Nephron progenitor cell (in vitro differentiated cells): ENCODE measurements at regions not wholly inside any gene's neighbourhood (a gene's known extent, or its start where the extent isn't known, plus 50 kb on each side); places are given as distances from the start of the nearest gene placed in this dataset.
"Not testable (repeated sequence)": the region's sequence is repeated elsewhere in the genome, so short reads cannot be mapped to it uniquely, and the experiment has no call there.

ENCODE experiments used
- DNase-seq: peaks from one replicate; pipeline ENCODE4 v3.0.0; 2021
- H3K27ac Mint-ChIP-seq: 2 replicates; pipeline ENCODE4 v1.8.0; 2021; ENCODE audit warnings: mild to moderate bottlenecking, moderate library complexity, mixed read lengths
- H3K27me3 Mint-ChIP-seq: 2 replicates; pipeline ENCODE4 v1.8.0; 2021; ENCODE audit warnings: mild to moderate bottlenecking, low read depth, mixed read lengths; ENCODE audit not compliant: poor library complexity
- H3K36me3 Mint-ChIP-seq: 2 replicates; pipeline ENCODE4 v1.8.0; 2021; ENCODE audit warnings: low read depth, mixed read lengths
- H3K4me1 Mint-ChIP-seq: 2 replicates; pipeline ENCODE4 v1.8.0; 2021; ENCODE audit warnings: mixed read lengths
- H3K4me3 Mint-ChIP-seq: 2 replicates; pipeline ENCODE4 v1.8.0; 2021; ENCODE audit warnings: mild to moderate bottlenecking, moderate library complexity, mixed read lengths
- H3K9me3 Mint-ChIP-seq: 2 replicates; pipeline ENCODE4 v1.8.0; 2021; ENCODE audit warnings: mild to moderate bottlenecking, moderate library complexity, mixed read lengths

GRCh38 chr7:76934711-76935110 lies 97.5 kb downstream of the SPDYE17 start:
- H3K4me1 Mint-ChIP-seq, result peaks cover 19% of the 10 kb centered on the region
- H3K27ac Mint-ChIP-seq, H3K36me3 Mint-ChIP-seq, H3K9me3 Mint-ChIP-seq, H3K4me3 Mint-ChIP-seq, H3K27me3 Mint-ChIP-seq, DNase-seq: not testable (repeated sequence)

- not testable (repeated sequence) for H3K4me3 Mint-ChIP-seq, H3K27me3 Mint-ChIP-seq, H3K36me3 Mint-ChIP-seq, DNase-seq, H3K9me3 Mint-ChIP-seq, H3K27ac Mint-ChIP-seq
- peaks cover 23% of the 10 kb centered on the region for H3K4me1 Mint-ChIP-seq
These were observed 99.2 kb downstream of the SPDYE17 start for GRCh38 chr7:76932957-76933356.

GRCh38 chr7:76931441-76931840 lies 100.7 kb downstream of the SPDYE17 start:
- not testable (repeated sequence) for H3K9me3 Mint-ChIP-seq, H3K4me1 Mint-ChIP-seq, H3K36me3 Mint-ChIP-seq, H3K27ac Mint-ChIP-seq, H3K4me3 Mint-ChIP-seq, DNase-seq, H3K27me3 Mint-ChIP-seq

- H3K36me3 Mint-ChIP-seq, H3K4me3 Mint-ChIP-seq, H3K27ac Mint-ChIP-seq, H3K9me3 Mint-ChIP-seq, DNase-seq, H3K27me3 Mint-ChIP-seq, H3K4me1 Mint-ChIP-seq: not testable (repeated sequence)
These were observed 101.7 kb downstream of the SPDYE17 start for GRCh38 chr7:76930416-76930815.

- not testable (repeated sequence) for H3K27ac Mint-ChIP-seq, H3K27me3 Mint-ChIP-seq, H3K9me3 Mint-ChIP-seq, H3K4me3 Mint-ChIP-seq, H3K4me1 Mint-ChIP-seq, DNase-seq, H3K36me3 Mint-ChIP-seq
These were observed 103.4 kb downstream of the SPDYE17 start for GRCh38 chr7:76928751-76929150.

- H3K4me3 Mint-ChIP-seq, DNase-seq, H3K27ac Mint-ChIP-seq, H3K4me1 Mint-ChIP-seq, H3K36me3 Mint-ChIP-seq, H3K27me3 Mint-ChIP-seq, H3K9me3 Mint-ChIP-seq: not testable (repeated sequence)
These were observed 104.3 kb downstream of the SPDYE17 start for GRCh38 chr7:76927741-76928393.

GRCh38 chr7:76926416-76926815 lies 105.7 kb downstream of the SPDYE17 start:
- H3K27ac Mint-ChIP-seq, H3K4me3 Mint-ChIP-seq, H3K27me3 Mint-ChIP-seq, DNase-seq, H3K4me1 Mint-ChIP-seq, H3K36me3 Mint-ChIP-seq, H3K9me3 Mint-ChIP-seq: not testable (repeated sequence)

- not testable (repeated sequence) for DNase-seq, H3K36me3 Mint-ChIP-seq, H3K27ac Mint-ChIP-seq, H3K4me3 Mint-ChIP-seq, H3K9me3 Mint-ChIP-seq, H3K27me3 Mint-ChIP-seq, H3K4me1 Mint-ChIP-seq
These were observed 107.4 kb downstream of the SPDYE17 start for GRCh38 chr7:76924756-76925155.

- H3K27ac Mint-ChIP-seq, DNase-seq, H3K9me3 Mint-ChIP-seq, H3K27me3 Mint-ChIP-seq, H3K36me3 Mint-ChIP-seq, H3K4me3 Mint-ChIP-seq: not testable (repeated sequence)
- peaks cover 12% of the 10 kb centered on the region for H3K4me1 Mint-ChIP-seq
These were observed 113.5 kb downstream of the SPDYE17 start for GRCh38 chr7:76918619-76919018.

- H3K27ac Mint-ChIP-seq, H3K27me3 Mint-ChIP-seq, H3K36me3 Mint-ChIP-seq, H3K9me3 Mint-ChIP-seq, H3K4me3 Mint-ChIP-seq, DNase-seq: not testable (repeated sequence)
- H3K4me1 Mint-ChIP-seq, result peaks cover 22% of the 10 kb centered on the region
These were observed 117.8 kb downstream of the SPDYE17 start for GRCh38 chr7:76914361-76914760.

- H3K27ac Mint-ChIP-seq, H3K4me3 Mint-ChIP-seq, DNase-seq, H3K27me3 Mint-ChIP-seq, H3K9me3 Mint-ChIP-seq, H3K36me3 Mint-ChIP-seq: not testable (repeated sequence)
- H3K4me1 Mint-ChIP-seq, result peaks cover 22% of the 10 kb centered on the region
These were observed 119.9 kb downstream of the SPDYE17 start for GRCh38 chr7:76912011-76912814.

- H3K4me3 Mint-ChIP-seq, DNase-seq, H3K9me3 Mint-ChIP-seq, H3K36me3 Mint-ChIP-seq, H3K27ac Mint-ChIP-seq, H3K27me3 Mint-ChIP-seq: not testable (repeated sequence)
- H3K4me1 Mint-ChIP-seq, result peaks cover 19% of the 10 kb centered on the region
These were observed 127.5 kb downstream of the SPDYE17 start for GRCh38 chr7:76904688-76905087.

- peaks cover 19% of the 10 kb centered on the region for H3K4me1 Mint-ChIP-seq
- not testable (repeated sequence) for DNase-seq, H3K9me3 Mint-ChIP-seq, H3K4me3 Mint-ChIP-seq, H3K36me3 Mint-ChIP-seq, H3K27me3 Mint-ChIP-seq, H3K27ac Mint-ChIP-seq
These were observed 130.0 kb downstream of the SPDYE17 start for GRCh38 chr7:76901944-76902710.

GRCh38 chr7:76898807-76899206 lies 133.4 kb downstream of the SPDYE17 start:
- peaks cover 15% of the 10 kb centered on the region for H3K4me1 Mint-ChIP-seq
- H3K9me3 Mint-ChIP-seq, H3K36me3 Mint-ChIP-seq, H3K4me3 Mint-ChIP-seq, H3K27ac Mint-ChIP-seq, H3K27me3 Mint-ChIP-seq, DNase-seq: not testable (repeated sequence)
